Eye (tissue), 1 donor: ENCODE measurements at regions not wholly inside any gene's neighbourhood (a gene's known extent, or its start where the extent isn't known, plus 50 kb on each side); places are given as distances from the start of the nearest gene placed in this dataset.
A peak's percentile ranks its signal among the peaks of the same experiment; 100 is the strongest.

Experiments
- DNase-seq: peaks from one replicate; pipeline ENCODE4 v3.0.0-alpha.2; 2015

GRCh38 chr9:88077071-88077617 is 61.1 kb downstream of the SPATA31C2 start:
- no peak for DNase-seq

DNA sequence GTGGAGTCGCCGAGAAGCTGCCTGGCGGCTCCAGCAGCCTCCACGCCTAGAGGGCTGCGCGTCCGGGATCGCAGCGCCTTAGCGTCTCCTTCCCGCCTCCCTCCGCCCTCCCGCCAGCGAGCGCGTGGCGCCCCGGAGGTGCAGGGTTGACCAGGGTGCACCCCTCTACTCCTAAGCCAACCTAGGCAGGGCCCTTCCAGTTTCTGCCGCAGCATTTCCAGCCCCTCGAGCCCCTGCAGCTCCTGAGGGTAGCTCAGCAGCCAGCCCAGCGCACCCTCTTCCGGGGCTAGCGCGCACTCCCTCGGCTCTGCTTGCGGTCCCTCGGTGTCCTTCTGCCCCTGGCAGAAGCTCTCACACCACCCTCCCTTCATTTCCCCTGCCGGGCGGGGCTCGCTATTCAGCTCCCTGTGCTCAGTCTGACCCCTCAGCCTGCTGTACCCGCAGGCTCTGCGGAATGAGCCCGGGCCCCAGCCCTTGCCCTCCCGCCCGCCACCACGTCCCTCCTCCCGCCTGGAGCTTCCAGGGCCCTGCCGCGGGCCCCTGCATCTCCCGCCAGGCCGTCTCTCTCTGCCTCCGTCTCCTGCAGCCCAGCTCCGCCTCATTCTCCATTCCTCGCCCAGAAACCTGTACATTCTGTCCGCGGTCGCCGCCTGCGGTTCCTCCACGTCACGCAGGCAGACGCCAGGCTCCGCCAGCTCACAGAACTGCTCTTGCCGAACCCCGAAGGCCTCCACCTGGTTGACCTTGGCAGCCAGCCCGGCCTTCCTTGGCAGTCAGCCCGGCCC is 61.8 kb downstream of the SPATA31C2 start:
- DNase-seq = peak; percentile 91

DNA sequence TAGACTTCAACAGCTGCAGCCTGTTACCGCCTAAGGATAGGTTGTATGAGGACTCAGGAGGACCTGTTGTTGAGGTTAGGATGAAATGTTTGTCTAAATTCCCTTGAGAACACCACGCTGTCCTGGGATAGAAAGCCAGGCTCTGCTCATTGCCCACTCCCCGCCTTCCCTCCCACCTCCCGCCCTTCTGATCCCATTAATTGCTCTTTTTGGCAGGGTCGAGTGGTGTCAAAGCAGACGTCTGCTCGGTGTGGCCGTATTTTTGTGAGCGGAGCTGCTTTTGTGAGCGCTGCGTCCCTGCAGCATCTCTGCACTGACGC is 62.3 kb downstream of the SPATA31C2 start:
- no peak for DNase-seq

GRCh38 chr9:88075506-88075905 is 62.8 kb downstream of the SPATA31C2 start:
- DNase-seq = no peak

- no peak for DNase-seq
These were observed 63.3 kb downstream of the SPATA31C2 start for GRCh38 chr9:88074931-88075330.

GRCh38 chr9:88072831-88073375 is 65.4 kb downstream of the SPATA31C2 start:
- DNase-seq = no peak

DNA sequence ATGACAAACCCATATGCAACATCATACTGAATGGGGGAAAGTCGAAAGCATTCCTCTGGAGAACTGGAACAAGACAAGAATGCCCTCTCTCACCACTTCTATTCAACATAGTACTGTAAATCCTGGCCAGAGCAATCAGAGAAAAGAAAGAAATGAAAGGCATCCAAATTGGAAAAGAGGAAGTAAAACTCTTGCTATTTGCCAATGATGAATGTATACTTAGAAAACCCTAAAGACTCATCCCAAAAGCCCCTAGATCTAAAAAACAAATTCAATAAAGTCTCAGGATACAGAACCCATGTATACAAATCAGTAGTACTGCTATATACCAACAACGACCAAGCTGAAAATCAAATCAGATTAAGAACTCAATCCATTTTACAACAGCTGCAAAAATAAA is 66.9 kb downstream of the SPATA31C2 start:
- DNase-seq = no peak

DNA sequence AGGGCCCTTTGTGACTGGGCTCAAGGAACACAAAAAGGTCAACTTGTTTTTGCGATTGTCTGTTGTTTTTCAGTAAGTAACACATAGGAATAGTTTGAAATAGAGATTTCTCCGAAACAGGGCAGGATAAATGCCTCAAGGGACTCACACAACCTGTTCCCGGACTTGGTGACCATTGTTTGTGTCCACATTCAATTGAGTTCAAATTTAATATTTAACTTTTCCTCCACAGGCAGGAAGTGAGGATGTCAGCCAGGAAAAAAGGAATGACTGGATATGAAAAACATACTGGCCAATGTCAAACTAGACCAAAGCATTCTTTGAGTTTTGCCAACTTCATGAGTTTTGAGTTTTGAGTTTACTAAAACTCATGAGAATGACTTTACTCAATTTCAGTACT is 72.7 kb downstream of the SPATA31C2 start:
- DNase-seq = no peak

DNA sequence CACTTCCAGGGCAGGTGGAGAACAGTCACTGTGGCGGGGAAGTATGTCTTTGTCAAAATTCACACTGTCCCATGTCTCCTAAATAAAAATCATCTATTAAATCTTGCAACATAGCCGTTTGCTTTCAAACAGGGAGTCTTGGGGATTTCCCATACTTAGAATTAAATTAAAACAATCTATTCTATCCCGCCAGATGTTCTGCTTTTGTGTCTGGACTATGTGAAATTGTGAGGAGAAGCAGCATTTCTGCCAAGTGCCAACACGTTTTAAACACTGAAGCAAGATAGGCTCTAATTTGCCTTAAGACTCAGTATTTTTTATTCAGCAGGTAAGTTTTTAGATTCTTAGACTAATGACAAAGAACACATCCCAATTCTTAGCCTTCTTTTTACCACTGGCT is 73.7 kb downstream of the SPATA31C2 start:
- DNase-seq = no peak

- no peak for DNase-seq
These were observed 77.5 kb downstream of the SPATA31C2 start for GRCh38 chr9:88060746-88061145.

- DNase-seq = no peak
These were observed 78.8 kb downstream of the SPATA31C2 start for GRCh38 chr9:88059469-88059868.

DNA sequence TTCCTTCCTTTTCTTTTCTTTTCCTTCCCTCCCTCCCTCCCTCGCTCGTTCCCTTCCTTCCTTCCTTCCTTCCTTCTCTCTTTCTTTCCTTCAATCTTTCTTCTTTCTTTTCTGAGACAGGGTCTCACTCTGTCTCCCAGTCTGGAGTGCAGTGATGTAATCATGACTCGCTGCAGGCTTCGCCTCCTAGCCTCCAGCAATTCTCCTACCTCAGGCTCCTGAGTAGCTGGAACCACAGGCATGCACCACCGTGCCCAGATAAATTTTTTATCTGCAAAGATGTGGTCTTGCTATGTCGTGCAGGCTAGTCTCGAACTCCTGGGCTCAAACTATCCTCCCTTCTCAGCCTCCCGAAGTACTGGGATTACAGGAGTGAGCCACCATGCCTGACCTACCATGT is 81.4 kb downstream of the SPATA31C2 start:
- no peak for DNase-seq

- no peak for DNase-seq
These were observed 79.6 kb upstream of the CDK20 start for GRCh38 chr9:88053856-88054501.

DNA sequence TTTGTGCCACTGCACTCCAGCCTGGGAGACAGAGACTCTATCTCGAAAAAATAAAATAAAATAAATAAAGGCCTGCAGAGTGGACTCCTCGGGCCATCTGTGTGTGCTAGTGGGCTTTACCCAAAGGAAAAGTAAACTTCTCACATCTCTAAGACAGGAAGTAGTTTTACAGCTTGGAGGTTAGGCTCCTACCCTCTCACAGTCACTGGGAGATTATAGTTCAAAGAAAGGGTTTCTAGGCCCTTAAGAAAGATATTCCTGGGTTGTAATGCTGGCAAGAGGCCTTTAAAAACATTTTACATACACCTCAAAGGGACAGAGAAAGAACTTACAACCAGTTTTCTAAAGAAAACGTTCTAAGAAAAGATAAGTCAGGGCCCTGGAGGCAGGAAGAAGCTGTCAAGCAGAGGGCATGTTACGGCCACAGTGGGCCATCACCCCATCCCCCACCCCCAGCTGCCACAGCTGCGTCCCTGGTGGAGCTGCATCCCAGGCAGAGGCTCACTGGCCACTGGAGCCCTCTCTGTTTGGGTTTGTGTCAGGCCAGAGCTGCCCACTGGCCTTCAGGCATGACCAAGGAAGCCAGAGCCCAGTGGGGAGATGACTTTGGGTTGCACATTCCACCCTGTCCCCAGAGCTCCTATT is 78.1 kb upstream of the CDK20 start:
- peak; percentile 46 for DNase-seq

DNA sequence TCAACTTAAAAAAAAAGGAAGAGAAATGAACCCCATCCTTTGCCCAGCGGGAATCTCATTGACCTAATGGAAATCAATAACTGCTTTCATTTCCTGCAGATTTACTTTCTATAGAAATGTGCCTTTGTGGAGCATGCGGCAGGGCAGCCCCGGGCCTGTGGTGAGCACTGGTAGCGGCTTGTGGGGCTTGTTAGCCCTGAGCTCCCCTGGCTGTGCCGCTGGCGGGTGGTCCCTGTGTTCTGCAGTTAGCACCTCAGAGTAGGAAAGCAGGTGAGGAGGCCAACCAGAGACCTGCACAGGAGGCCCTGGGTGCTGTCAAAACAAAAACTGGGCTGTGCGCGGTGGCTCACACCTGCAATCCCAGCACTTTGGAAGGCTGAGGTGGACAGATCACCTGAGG is 76.8 kb upstream of the CDK20 start:
- DNase-seq = peak; percentile 26

GRCh38 chr9:88049677-88050307 is 75.5 kb upstream of the CDK20 start:
- no peak for DNase-seq

DNA sequence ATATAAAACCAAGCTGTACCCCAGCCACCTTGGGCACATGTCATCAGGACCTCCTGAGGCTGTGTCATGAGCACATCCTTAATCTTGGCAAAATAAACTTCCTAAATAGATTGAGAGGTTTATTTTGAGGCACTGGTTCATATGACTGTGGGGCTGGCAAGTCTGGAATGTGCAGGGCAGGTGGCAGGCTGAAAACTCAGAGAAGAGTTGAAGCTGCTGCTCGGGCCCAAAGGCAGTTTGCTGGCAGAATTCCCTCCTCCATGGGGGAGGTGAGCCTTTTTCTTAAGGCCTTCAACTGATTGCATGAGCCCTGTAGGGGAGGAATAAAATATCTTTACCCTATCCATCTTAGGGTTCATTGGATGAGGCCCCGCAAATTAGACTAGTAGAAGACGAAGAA is 72.2 kb upstream of the CDK20 start:
- no peak for DNase-seq

- no peak for DNase-seq
These were observed 71.4 kb upstream of the CDK20 start for GRCh38 chr9:88045686-88046085.

DNA sequence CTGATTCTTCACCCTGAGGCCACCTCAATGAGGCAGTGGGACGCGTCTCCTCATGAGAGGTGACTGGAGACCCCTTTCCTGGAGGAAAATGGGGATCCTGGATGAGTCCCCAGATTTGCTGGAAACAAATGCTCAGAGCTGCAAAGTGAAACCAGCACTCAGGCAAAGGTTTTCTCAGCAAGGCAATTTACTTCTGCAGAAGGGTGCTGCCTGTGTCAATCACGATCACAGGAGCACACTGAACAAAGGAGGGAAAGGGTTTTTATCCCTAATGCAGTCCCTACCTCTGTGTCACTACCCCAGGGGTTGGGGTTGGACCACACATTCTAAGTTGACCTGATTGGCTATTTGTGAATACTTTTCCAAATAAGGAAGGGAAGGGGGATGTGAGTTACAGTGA is 69.9 kb upstream of the CDK20 start:
- no peak for DNase-seq

GRCh38 chr9:88043647-88044046 is 69.3 kb upstream of the CDK20 start:
- DNase-seq = no peak

GRCh38 chr9:88041447-88041846 is 67.1 kb upstream of the CDK20 start:
- DNase-seq = peak; percentile 28

- DNase-seq = no peak
These were observed 63.0 kb upstream of the CDK20 start for GRCh38 chr9:88037285-88037845.

- DNase-seq = no peak
These were observed 60.6 kb upstream of the CDK20 start for GRCh38 chr9:88034964-88035363.
